HG02852 (cell line): ENCODE measurements at regions not wholly inside any gene's neighbourhood (a gene's known extent, or its start where the extent isn't known, plus 50 kb on each side); places are given as distances from the start of the nearest gene placed in this dataset.
"Not testable (repeated sequence)": the region's sequence is repeated elsewhere in the genome, so short reads cannot be mapped to it uniquely, and the experiment has no call there.

Experiments used
- ATAC-seq: cut with Tn5 transposase; IDR thresholded peaks from one replicate; pipeline ENCODE4 v1.9.1; 2021; ENCODE audit warnings: mild to moderate bottlenecking, moderate library complexity; ENCODE audit not compliant: unreplicated experiment

GRCh38 chr14:105620865-105621471 lies 94.6 kb downstream of the TMEM121 start:
- not testable (repeated sequence) for ATAC-seq

- not testable (repeated sequence) for ATAC-seq
These were observed 95.3 kb downstream of the TMEM121 start for GRCh38 chr14:105621479-105622328.

GRCh38 chr14:105622329-105622955 lies 96.1 kb downstream of the TMEM121 start:
- no peak for ATAC-seq

- ATAC-seq, result not testable (repeated sequence)
These were observed 96.8 kb downstream of the TMEM121 start for GRCh38 chr14:105623178-105623577.

DNA sequence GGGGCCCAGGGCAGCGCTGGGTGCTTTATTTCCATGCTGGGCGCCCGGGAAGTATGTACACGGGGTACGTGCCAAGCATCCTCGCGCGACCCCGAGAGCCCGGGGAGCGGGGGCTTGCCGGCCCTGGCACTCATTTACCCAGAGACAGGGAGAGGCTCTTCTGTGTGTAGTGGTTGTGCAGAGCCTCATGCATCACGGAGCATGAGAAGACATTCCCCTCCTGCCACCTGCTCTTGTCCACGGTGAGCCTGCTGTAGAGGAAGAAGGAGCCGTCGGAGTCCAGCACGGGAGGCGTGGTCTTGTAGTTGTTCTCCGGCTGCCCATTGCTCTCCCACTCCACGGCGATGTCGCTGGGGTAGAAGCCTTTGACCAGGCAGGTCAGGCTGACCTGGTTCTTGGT lies 98.0 kb downstream of the TMEM121 start:
- ATAC-seq, result not testable (repeated sequence)

- not testable (repeated sequence) for ATAC-seq
These were observed 98.5 kb downstream of the TMEM121 start for GRCh38 chr14:105624749-105625434.

- ATAC-seq, result not testable (repeated sequence)
These were observed 99.1 kb downstream of the TMEM121 start for GRCh38 chr14:105625448-105625847.

DNA sequence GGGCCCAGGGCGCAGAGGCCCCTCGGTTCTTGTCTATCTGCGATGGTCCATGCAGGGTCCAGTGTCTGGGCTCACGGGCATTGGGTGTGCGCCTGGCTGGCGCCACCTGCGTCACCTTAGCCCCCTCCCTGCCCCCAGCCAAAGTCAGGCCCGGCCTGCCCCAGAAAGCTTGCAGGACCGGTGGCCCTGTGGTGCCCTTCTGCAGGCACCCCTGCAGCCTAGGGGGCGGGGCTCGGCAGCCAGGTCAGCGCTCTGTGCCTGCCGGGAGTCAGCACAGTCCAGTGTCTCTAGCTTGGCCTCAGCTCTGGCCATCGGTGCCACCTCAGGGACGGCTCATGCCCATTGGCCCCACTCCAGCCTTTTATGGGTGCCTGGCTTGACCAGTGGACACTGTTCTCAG lies 99.7 kb downstream of the TMEM121 start:
- not testable (repeated sequence) for ATAC-seq

DNA sequence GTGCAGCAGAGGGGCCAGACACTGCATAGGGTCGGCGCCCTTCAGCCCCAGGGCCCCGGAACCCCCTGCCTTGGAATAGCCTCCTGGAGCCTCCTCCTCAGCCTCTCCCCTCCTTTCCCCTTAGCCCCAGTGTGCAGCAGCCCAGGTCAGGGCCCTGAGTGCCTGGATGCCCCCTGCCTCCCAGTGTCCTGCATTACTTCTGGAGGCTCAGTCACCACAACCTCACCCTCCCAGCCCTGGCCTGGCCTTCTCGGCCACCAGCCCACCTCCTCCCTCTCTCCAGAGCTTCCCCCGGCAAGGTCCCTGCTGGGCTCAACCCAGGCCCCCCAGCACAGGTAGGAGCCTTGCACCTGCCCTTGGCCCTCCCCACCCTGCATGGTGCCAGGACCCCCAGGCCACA lies 100.3 kb downstream of the TMEM121 start:
- ATAC-seq, result not testable (repeated sequence)

DNA sequence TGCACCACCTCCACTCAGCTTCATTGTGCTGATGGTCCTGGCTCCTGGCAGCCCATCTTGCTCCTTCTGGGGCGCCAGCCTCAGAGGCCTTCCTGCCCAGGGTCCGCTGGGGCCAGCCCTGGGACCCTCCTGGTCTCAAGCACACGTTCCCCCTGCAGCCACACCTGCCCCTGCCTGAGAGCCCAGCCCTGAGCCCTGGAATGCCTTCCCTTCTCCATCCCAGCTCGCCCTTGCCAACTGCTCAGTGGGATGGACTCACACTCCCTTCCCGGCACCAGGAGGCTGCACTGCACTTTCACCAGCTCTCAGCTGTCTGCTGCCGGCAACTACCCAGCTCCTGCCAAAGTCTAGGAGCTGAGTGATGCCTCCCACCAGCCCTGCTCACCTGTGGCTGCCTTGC lies 100.9 kb downstream of the TMEM121 start:
- ATAC-seq, result not testable (repeated sequence)

DNA sequence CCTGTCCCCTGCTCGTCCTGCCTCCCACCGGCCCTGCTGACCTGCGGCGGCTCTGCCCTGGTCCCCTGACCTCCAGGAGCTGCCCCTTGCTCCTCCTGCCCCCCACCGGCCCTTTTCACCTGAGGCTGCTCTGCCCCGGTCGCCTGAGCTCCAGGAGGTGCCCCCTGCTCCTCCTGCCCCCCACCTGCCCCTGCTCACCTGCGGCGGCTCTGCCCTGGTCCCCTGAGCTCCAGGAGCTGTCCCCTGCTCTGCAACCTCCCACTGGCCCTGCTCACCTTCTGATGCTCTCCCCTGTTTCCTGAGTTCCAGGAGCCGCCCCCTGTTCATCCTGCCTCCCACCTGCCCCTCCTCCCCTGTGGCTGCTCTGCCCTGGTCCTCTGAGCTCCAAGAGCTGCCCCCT lies 101.3 kb downstream of the TMEM121 start:
- no peak for ATAC-seq

- ATAC-seq, result not testable (repeated sequence)
These were observed 101.7 kb downstream of the TMEM121 start for GRCh38 chr14:105628126-105628525.

GRCh38 chr14:105628531-105629067 lies 102.2 kb downstream of the TMEM121 start:
- ATAC-seq, result not testable (repeated sequence)

DNA sequence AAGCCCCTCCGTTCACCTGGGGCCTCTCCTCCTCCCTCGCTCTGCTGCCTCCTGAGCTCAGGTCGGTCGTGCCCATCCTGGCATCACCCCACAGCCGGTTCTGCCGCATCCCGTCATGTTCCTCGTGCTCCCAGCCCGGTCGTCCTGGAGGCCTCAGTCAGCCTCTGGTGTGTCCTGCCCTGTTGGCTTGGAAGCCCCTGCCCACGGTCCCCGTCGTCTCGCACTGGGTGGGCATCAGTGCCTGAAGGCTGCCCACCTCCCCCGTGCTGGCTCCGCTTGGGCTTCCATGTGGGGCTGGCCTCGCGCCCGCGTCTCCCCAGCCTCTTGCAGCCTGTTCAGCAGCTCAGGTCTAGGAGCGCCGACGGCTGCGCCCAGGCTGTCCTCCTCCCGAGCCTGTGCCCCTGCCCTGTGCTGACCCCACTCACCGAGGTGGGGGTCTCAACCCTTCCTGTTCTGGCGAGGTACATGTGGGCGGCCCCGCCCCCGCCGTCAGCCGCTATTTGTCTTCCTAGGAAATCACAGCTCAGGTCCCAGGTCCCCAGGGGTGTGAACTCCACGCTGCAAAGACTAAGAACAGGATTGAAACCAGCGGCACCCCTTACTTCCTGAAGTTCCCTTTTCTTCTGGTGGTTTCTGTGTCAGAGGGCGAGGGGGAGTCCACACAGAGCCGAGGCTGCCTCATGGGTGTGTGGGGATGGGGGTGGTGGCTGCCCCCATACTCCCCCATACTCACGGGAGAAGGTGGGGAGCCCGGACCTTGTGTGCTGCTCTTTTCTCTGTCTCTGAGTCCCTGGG lies 102.9 kb downstream of the TMEM121 start:
- not testable (repeated sequence) for ATAC-seq

DNA sequence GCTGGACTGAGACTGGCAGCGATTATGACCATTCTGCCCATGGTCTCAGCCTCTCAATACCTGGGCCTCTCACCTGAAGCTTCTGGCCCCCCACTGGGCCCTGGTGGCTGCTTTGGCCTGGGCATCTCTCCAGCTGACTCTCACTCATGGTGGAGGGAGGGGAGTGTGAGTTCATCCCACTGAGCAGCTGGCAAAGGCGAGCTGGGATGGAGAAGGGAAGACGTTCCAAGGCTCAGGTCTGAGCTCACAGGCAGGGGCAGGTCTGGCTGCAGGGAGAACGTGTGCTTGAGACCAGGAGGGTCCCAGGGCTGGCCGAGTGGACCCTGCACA lies 103.5 kb downstream of the TMEM121 start:
- no peak for ATAC-seq

DNA sequence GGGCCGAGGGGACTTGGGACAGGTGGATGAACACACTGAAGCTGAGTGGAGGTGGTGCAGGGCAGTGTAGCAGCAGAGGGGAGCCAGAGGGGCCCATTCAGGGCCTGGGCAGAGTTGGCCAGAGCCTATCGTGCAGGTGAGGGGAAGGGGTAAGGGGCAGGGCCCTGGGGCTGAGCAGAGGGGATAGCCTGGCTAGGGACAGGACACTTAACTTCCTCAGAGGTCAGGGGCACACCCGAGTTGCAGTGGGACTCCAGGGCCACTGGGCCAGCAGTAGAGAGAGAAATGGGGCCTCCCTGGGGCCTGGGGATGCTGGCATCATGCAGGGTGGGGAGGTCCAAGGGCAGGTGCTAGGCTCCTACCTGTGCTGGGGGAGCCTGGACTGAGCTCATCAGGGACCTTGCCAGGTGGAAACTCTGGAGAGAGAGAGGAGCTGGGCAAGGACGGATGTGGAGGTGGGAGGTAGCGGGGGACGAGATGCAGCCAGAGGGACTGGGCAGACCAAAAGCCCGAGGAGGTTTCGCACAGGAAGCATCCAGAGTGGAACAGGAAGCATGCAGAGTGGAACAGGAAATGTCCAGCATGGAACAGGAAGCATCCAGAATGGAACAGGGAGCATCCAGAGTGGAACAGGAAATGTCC lies 104.0 kb downstream of the TMEM121 start:
- not testable (repeated sequence) for ATAC-seq

GRCh38 chr14:105630935-105631779 lies 104.8 kb downstream of the TMEM121 start:
- not testable (repeated sequence) for ATAC-seq

GRCh38 chr14:105632010-105632409 lies 105.6 kb downstream of the TMEM121 start:
- no peak for ATAC-seq

DNA sequence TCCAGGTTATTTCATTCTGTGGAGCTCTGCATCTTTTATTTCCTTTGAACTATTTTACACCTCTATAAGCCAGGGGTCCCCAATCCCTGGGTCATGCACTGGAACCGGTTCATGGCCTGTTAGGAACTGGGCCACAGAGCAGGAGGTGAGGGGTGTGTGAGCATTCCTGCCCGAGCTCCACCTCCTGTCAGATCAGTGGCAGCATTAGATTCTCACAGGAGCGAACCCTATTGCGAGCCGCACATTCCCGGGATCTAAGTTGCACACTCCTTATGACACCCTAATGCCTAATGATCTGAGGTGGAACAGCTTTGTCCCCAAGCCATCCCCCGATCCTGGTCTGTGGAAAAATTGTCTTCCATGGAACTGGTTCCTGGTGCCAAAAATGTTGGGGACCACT lies 107.2 kb downstream of the TMEM121 start:
- ATAC-seq, result not testable (repeated sequence)
